GM19023 (cell line): ENCODE measurements at regions not wholly inside any gene's neighbourhood (a gene's known extent, or its start where the extent isn't known, plus 50 kb on each side); places are given as distances from the start of the nearest gene placed in this dataset.
"Not testable (repeated sequence)": the region's sequence is repeated elsewhere in the genome, so short reads cannot be mapped to it uniquely, and the experiment has no call there.

Experiments
- ATAC-seq: cut with Tn5 transposase; IDR thresholded peaks from one replicate; pipeline ENCODE4 v1.9.1; 2021; ENCODE audit warnings: mild to moderate bottlenecking, moderate library complexity; ENCODE audit not compliant: unreplicated experiment

DNA sequence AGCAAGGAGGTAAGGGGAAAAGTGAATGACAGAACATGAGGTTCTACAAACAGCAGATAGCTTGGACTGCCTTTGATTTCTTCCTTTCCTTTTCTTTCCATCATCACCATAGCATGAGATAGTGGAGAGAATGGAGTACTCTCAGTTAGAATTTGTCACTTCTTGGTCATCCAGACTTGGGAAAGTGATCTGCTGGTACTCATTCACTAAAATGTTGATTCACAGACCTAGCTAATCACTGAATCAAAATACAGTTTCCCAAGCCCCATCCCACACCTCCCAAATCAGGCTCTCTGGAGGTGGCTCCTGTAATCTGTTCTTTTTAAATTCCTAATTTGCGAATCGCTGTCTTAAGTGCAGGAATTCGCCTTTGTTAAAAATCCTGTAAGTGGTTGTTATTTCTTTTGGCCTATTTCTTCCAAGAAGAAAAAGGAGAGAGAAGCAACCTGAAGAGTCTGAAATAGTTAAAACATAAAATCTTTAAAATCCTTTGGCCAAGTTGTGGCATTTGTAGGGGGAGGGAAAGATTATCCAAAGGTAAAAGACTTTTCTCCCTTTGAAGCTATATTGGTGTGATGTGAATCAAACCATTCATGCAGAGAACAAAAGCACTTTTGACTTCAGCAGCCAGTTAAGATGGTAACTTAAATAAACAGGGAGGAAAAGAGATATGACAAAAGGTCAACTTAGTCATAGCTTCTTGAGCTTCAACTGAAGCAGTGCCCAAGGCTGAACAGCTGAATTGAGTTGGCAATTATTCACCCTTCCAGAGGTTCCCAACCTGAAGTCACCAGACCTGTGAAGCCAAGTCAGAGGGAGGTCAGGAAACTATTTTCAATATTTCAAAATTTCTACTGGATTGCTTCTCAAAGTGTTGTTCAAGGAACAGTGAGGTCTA lies 255.1 kb upstream of the KRR1 start:
- ATAC-seq = no peak

DNA sequence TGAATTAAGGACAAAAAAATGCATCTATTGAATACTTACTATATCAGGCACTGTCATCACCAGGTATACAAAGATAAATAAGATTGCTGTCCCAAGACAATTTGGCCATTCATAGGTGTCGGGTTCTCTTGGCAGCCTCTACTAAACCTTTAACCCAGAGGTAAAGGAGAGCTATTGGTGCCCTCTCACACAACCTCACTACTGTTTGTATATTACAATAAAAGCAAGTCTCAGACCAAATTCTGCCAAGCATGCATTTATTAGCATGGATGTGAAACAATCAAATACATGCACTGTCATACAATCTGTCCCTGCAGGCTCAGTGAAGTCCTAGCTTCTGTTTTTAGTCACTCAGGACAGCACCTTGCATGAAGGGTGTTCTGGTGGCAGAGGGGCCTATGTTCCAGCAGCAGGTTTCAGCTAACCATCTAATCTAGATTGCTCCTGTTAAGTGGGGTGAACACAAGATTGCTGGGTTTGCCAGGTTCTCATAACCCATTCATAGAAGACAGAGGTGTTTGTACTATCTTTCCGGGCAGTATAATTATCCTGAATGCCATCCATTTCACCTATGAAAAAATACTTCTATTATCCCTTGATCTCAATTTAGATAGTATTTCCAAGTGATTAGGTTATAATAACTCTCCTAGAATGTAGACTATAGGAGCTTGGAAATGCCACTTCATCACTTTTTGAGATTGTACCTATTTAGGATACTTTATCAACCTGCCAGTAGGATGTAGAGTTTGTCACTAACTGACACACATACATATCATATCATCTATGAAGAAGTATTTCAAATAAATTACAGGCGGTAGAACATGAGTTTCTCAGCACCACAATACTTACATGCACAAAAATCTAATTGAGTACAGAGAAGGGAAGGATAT lies 254.0 kb upstream of the KRR1 start:
- no peak for ATAC-seq

DNA sequence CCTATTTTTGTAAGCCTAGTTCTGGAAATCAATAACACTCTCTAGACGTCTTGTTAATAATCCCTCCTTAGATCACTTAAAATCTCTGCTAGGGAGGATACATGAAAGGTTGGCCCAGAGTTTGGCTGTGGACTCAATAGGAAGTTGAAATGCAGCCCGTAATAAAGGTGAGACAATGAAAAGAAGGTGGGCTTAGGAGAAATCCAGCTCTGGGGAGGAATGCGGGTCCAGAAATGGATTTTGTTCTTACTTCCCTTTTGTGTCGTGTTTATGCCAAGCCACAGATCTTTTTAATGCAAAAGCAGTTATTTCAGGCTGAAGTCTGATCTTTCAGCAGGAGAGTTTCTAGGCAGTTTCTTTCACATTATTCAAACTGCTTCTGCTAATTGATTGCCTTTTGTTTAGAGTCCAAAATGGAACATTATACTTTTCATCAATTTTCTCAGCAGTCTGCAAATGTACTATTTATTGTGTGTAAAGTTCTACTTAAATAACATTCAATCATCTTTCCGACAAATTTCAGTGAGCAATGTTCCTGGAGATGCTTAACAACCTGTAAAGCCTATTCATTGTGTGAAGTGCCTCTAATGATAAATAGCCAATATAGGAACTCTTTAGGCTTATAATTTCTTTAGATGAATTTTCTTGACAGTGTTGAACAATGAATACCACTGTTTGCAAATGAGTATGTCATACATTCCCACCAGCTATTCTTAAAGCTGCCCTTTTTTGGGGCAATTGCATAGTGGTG lies 252.9 kb upstream of the KRR1 start:
- no peak for ATAC-seq

DNA sequence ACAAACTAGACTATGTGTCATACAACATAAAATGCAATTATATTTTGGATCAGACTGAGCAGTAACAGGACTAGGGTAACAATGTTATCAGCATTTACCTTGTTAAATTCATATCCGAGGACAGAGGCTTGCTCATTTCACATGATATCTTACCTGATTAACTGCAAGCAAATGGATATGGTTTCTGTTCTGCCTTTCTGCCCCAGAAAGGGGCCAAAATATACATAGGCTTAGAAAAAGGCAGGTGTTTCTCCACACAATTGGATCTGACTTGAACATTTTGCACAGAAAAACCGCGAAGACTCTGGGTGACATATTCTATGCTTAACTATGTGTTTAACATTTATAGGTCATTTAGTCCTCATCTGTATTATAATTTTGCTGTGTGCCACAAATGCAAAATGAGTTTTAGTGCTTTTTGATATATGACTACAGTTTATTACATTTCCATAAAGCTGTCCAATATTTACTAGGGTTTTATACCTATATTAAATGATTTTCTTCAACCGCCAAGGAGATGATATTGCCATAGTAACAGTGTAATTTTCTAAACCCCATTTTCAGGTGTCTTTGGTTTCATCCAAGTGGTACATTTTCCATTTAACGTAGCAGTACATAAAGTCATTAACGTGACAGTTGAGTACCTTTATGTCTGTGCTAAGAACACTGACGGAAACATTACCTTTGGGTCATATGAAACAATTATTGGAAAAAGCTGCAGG lies 249.3 kb upstream of the KRR1 start:
- ATAC-seq = no peak

DNA sequence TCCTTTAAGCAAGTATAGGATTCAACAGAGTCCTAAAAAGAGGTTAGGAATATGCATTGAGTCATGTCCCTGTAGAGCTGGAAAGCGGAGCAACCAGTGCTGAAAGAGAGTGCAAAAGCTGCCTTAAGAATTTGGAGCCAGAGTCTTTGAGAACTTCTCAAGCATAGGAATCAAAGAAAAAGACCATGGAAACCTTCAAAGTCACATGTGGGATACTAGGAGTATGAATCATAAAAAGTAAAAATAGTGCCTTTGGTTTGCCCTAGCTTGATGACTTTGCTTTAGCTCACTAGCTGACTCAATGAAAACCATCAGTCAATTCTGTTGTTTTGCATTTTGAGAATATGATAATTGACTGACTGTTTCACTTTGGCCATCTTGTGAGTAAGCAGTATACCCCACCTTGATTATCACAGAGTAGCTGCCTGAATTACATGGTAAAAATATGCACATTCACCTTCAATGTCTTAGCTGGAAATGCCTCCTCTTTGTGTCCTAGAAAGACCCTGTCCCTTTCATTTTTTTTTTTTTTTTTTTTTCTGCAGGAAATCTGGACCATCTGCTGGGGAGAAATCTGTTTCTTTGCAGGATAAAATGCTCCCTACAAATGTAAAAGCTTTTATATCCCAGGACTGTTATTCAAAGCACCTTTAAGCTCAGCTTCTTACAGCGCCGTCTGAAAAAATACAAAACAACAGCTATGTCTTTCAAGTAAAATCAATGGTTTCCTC lies 248.6 kb upstream of the KRR1 start:
- no peak for ATAC-seq

DNA sequence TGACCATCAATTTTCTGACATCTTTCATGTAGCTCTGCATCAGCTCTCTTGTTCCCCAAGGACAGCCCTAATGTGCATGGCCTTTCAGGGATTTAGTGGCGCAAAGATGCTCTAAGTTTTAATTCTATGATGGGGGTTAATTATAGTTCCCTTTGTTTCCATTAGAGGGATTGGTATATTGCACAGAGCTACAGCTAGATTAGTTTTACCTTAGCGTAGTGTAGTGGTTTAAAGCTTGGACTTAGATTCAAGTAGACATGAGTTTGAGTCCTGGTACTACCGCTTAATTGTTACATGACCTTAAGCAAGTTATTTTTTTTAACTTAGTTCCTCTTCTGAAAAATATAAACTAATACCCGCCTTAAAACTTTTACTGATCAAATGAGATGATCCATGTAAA lies 247.8 kb upstream of the KRR1 start:
- ATAC-seq = no peak

DNA sequence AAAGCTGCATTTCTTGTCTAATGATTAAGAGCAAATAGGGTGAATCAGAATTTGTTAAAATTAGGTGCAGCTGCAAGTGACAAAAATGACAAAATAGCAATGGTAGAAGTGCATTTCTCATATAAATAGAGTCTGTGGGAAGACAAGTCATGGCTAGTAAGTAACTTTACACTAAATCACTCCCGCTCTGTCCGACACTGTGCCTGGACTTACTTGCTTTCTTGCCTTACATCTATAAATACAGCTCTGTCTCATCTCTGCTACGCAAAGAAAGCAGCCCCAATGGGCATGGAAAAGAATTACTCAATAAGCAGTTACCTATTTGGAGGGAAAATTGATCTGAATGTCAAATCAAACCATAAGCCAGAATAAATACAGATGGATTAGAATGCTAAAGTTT lies 245.4 kb upstream of the KRR1 start:
- no peak for ATAC-seq

DNA sequence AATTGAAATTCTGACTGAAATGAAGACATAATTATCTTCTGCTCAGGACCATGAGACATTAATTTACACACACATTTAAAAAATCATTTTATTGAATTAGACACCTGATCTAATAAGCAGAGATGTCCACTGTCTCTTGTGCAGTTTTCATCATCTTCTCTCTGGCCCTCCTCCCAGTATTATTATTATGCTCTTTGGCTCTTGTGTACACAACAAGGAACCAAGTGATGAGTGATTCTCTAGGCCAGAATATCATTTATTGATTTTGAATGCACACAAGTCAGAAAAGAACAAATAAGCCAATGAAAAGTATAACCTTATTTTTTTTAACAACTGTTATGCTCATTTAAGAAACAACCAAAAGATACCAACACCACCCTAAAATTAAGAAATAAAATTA lies 244.7 kb upstream of the KRR1 start:
- ATAC-seq = no peak

DNA sequence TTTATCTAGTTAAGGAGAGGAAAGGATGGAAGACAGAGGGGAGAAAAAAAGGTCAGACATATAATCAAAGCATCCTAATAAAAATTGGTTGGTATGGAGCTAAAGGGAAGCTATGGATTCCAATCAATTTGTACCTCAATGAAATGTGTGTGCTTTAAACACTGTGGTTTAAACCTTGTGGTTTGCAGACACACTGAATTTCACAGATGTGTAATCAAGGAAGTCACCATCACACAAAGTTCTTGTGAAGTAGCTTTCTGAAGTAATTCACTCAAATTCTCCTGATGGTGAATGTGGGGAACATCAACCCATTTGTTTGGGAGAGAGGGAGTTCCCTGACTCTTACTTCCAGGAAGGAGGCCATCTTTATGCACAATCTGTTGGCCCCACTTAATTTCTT lies 243.3 kb upstream of the KRR1 start:
- no peak for ATAC-seq

DNA sequence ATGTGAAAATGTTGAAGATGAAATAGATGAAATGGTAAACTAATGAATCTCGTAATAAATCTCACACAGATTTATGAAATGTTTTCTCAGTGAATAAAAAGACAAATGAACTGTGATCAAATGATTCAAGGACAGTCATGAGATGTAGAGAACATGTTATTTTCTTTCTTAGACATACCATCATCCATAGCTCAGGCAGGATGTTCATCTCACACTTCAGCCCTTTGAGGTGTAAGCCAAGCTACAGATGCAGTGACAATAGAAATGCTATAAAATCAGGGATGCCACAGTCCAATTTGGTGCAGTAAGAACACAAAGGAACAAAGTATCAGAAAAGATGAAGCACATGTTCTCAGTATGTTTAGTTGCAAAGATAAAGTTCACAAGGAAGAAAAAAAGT lies 242.7 kb upstream of the KRR1 start:
- ATAC-seq = no peak

DNA sequence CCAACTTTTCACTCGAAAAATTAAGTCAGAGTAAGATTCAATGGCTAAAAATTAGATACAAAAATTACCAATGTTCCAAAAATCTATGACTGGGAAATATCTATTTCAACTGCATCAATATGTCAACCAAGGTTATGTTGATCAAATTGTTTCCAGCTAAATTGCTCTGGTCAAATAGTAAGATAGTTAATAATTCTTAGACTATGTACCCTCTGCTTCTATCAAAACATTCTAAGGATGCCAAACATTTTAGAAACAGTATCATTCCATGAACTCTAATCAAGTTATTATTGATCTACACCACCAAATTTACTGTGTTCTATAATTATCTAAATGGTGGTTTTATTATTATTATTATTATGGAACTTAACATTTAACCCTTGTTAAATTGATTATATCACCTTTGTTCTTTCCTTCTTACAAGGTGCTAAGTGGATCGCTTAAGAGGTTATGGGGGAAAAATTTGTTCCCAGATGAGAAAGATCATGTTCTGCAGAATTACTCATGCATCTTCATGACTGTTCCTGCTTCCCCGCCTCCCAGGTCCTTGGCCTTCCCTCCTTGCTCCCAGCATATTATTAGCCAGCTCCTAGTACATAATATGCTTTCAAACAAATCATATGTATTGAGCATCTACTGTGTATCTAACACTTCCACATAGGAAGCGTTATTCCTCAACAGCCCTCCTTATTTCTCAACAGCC lies 240.5 kb upstream of the KRR1 start:
- no peak for ATAC-seq

DNA sequence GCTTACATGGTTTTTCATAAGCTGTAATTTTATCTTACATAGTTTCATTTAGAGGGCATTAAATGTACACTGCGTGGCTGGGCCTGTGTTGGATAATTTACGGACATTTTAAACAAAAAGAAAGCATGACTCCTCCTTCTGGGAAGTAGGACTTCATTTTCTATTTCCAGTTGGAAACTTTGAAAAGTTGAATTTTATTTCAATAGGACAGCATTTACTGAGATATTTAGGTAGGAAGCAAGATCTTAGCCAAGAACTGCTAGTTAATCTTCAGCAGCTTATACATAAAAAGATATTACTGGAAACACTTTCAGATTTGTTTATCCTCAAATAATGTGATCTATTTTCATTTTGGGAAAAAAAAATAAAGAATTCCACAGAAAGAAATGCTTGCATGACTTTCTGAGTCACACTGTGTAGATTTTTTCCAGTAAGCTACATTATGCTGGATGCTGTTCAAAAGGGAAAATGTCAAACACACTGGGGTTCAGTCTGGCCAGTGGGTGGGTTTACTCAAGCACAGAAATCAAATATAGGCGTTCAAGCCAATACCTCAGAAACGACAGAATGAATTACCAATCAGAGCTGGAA lies 239.4 kb upstream of the KRR1 start:
- ATAC-seq = no peak

DNA sequence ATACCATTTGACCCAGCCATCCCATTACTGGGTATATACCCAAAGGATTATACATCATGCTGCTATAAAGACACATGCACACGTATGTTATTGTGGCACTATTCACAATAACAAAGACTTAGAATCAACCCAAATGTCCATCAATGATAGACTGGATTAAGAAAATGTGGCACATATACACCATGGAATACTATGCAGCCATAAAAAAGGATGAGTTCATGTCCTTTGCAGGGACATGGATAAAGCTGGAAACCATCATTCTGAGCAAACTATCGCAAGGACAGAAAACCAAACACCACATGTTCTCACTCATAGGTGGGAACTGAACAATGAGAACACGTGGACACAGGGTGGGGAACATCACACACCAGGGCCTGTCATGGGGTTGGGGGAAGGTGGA lies 237.6 kb upstream of the KRR1 start:
- not testable (repeated sequence) for ATAC-seq

DNA sequence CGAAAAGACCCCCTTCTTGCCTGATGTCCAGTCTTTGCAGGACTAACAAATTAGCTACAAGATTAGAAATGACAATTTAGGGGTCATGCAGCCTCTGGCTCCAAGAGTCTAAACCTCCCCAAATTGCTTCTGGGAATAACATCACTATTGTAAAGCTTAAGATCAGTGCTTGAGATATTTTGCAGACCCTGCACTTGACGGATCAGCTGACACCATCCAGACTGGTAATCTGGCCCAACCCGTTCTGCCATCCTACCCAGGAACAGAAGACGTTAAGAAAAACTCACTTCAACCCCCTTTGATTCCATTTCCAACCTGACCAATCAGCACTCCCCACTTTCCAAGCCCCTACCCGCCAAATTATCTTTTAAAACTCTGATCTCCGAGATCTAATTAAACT lies 236.7 kb upstream of the KRR1 start:
- no peak for ATAC-seq

DNA sequence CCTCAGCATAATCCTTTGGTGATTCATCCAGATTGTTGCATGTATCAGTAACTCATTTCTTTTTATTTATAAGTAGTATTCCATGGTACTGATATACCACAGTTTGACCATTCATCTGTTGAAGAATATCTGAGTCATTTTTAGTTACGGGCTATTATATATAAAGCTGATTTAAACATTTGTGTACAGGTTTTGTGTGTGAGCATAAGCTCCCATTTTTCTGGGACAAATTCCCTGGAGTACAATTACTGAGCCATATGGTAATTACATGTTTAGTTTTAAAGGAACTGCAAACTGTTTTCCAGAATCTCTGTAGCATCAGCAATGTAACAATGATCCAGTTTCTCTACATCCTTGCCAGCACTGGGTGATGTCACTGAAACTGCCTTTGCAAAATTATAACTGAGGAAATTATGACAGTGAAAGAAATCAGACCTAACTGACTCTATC lies 236.2 kb upstream of the KRR1 start:
- ATAC-seq = no peak

DNA sequence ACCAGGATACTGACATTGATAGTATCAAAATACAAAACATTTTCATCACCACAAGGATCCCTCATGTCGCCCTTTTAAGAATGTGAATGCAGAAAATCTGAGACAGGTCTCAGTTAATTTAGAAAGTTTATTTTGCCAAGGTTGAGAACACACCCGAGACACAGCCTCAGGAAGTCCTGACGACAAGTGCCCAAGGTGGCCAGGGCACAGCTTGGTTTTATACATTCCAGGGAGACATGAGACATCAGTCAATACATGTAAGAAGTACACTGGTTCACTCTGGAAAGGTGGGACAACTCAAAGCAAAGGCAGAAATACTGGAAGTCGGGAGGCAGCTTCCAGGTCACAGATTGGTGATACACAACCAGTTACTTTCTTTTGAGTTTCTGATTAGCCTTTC lies 235.2 kb upstream of the KRR1 start:
- ATAC-seq = no peak

DNA sequence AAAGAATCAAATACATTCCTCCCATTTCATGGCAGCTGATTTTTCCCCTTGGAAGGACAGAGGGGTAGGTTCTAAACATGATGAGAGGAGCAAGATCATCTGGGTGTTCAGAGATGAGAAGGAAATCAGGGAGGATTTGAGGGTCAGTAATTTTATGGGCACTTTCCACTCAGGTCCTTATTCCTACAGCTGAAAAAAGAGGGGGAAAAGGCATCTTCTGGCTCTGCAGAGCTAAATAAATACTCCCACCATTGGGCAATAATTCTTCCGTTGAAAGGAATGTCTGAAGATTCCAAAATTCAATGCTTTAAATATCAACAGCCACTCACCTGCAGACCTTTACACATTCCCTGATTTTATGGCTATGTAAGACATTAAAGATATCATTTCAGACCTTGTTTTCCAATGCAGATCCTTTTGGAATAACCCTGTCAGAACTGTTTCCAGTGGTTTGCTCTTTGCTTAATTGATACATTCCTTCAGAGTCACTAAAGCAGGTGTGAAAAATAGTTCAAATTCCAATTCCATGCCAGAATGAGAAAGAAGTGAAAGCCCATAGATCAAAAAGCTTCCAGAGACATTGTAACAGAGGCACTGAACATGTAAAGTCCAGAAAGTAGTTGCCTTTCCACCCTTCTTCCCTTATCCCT lies 233.3 kb upstream of the KRR1 start:
- ATAC-seq = no peak

DNA sequence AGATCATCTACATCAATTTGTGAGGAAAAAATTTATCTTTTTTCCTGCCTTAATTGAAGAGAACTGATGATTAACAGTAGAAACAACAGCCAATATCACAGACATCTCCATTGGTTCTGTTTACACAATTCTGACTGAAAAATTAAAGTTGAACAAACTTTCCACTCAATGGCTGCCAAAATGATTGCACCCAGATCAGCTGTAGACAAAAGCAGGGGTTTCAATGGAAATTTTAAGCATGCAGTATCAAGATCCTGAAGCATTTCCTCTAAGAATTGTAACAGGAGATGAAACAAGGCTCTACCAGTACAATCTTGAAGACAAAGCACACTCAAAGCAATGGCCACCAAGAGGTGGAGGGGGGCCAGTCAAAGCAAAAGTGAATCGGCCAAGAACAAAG lies 231.6 kb upstream of the KRR1 start:
- ATAC-seq = no peak
